ENCODE measurements at regions not wholly inside any gene's neighbourhood (a gene's known extent, or its start where the extent isn't known, plus 50 kb on each side); places are given as distances from the start of the nearest gene placed in this dataset.

DNA sequence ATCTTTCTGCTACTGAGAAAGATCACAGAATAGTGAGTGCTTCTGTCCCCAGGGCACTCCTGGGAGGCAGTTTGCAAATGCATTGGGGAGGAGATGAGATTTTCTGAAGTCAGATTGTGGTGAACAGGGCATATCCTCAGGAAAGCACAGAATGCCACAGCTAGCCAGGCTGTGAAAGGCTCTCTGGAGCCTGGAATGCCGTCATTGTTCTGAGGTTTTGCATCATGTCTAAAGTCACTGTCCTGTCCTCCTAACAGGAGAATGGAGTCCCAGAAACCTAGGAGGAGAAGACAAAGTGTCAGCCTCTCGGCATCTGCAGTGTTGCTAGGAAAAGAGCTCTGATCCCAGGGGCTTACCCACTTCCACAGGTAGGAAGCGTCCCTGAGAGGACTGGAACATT is 69.2 kb upstream of the IGFBP3 start:
- no peak for DNase-seq (ENCODE audit: low read depth in 2 of 2)

GRCh38 chr7:45988405-45989057 is 67.5 kb upstream of the IGFBP3 start:
- no peak for DNase-seq (ENCODE audit: low read depth in 2 of 2)

- no peak for DNase-seq (ENCODE audit: low read depth in 2 of 2)
These were observed 66.6 kb upstream of the IGFBP3 start for GRCh38 chr7:45987521-45988290.

DNA sequence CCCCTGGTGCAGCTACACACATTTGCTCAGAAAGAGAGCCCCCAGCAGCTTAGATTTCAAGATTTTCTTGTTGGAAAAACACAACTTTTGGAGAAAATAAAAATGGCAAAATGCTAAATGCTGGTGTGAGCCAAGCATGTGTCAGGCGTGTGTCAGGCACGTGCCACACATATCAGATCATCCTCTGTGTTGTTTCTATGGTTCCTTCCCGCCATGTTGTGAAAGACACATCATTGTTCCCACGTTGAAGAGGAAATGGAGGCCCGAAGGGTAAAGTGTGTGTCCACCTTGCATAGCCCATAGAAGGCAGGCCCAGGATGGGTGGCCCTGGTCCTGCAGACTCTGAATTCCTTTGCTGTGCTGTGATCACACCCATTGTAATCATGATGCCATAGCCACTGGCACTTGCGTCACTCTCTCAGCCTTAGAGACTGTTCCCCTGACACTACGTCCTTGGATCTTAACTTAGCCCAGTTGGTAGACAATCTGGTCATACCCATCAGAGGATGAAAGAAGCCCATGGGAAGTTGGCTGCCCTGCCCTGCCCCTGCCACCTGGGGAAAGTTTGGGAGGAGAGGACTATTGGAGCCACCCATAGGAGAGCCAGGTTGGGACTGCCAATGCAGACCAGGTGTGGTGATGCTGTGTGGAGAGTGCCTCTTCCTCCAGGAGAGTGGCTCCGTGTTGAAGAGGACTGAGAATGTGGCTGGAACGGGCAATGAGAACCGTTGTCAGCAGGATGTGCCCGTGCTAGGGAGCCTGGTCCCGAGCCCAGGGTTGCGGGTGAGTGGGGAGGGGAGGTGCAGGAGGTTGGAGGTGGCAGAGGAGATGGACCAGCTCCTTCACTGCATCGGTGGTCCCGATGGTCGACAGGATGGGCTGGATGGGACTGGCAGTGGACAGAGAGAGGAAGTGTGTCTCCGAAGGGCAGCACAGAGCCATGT is 65.6 kb upstream of the IGFBP3 start:
- DNase-seq (ENCODE audit: low read depth in 2 of 2), result no peak

GRCh38 chr7:45985902-45986301 is 64.8 kb upstream of the IGFBP3 start:
- peak; percentile 33 to 42 for DNase-seq (ENCODE audit: low read depth in 2 of 2)

DNA sequence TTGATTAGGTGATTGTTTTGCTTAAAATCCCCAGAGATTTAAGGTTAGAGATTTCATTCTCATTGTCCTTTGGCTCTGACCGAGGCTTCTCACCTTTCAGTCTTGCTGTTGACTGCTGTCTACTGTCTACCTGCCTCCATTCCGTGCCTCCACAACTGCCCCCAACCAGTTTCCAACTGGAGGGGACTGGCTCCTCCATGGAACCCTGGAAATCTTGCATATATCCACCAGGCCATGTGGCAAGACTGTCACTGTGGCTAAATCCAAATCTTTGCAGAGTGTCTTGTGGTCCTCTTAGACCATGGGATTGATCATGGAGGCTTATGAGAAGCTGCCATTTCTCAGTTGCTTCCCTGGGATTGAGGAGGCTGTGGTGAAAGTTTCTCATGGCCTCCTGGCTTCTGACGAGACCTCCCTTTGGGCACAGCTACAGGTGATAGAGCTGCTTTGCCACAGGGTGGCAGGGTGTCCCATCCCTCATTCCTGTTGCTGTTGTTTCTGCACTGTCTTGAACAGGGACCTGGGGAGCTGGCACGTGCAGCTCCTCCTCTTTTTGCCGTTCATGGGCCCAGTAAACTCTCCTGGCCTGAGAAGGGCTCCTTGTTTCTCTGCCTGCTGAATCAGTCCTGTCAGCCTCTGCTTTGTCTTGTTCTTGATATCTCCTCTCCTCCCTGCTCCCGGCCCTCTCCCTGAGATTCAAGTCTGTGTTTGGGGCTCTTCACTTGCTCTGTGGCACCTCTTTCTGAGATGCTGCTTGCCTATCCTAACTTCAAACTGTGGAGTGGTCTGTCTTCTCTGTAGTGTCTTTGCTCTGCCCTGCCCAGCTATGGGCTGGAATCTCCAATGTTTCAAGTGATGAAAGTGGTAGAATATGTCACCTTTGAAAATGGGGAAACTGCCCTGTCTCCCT is 63.6 kb upstream of the IGFBP3 start:
- DNase-seq (ENCODE audit: low read depth in 2 of 2), result no peak

DNA sequence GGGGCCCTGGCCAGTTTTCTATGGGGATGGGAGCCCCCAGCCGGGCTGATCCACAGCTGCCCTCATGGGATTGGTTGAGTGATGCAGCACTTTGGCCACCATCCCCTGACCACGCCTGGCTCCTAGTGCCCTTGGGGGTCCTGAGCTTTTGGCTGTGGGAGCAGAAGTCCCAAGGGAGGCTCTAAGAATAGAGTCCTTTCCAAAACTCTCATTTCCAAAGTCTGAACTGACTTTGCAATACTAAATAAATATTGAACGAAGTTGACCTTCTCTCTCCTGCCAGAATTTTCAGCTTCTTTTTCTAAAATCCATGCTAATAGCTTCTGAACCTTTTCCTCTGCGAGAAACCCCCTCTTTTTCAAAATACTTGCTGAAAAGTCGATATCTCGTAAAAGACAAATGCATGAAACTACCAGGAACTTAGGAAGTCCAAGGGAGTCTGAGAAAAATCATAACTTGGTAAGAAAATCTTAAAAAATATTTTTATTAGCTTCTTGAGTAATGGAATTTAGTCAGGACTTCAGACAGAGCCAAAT is 62.7 kb upstream of the IGFBP3 start:
- DNase-seq (ENCODE audit: low read depth in 2 of 2), result no peak

DNA sequence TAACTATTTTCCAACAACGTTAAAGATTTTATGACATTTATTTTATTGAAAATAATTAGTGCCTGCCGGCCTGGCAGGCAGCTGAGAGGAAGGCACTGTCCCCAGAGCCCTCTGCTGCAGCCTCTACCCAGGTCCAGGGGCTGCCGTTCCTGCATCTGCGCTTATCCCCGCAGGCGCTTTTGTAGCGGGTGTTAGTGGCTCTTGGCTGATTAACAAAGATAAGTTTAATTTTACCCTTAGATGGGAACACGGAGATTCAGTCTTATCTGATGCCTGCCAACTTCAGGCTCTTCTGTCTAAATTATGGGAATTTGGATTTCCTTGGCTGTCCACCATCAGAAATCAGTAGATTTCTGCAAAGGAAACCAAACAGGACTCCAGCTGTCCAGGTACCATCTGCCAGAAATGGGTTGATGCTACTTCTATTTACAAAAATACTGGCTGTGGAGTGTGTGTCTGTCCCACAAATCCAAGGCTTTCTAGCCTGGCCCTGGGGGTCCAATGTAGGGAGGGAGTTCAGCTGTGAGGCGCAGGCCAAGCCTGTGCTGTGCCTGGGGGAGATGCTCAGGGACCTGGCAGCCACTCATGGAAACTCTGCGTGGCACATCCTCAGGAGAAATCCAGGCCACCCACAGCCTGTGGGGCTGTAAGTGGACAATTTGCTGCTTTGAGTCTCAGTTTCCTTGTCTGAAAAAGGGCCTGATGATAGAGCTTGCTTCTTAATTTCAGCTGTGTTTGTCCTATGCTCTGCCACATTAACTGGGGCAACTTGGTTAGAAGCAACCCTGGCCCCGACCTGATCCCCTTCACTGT is 62.0 kb upstream of the IGFBP3 start:
- DNase-seq (ENCODE audit: low read depth in 2 of 2), result no peak

- no peak for DNase-seq (ENCODE audit: low read depth in 2 of 2)
These were observed 61.1 kb upstream of the IGFBP3 start for GRCh38 chr7:45982132-45982531.

GRCh38 chr7:45980973-45981372 is 59.9 kb upstream of the IGFBP3 start:
- DNase-seq (ENCODE audit: low read depth in 2 of 2), result no peak

DNA sequence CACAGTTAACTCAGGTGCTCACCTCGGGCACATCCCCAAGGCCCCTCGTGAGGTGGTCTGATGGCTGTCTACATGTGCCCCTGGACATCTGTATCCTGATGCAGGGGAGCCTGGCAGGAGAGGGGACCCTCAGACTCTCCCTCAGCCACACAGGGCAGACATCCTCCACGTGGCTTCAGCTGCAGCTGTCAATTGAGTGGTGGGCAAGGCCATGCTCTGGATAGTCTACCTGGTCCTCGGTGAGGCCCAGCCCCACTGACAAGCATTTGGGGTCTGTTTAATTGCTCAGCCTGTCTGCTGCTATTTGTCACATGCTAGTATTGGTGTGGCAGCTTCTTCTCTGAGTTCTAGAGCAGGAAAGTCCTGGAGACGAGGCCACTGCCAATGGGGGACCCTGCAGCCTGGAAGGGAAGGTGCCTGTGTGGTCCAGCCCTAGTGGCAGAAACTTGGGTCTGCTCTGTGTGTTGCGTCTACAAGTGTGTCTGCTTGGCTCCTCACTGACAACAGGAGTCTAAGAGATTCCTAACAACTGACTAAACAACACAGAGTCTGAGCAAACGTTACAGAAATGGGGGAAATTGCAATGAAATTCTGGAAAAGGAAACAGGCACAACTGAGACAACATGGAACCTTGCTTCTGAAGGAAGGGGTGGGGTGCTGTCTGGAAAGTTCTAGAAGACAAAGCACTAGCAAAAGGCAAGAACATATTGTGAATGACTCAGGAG is 59.3 kb upstream of the IGFBP3 start:
- no peak for DNase-seq (ENCODE audit: low read depth in 2 of 2)

DNA sequence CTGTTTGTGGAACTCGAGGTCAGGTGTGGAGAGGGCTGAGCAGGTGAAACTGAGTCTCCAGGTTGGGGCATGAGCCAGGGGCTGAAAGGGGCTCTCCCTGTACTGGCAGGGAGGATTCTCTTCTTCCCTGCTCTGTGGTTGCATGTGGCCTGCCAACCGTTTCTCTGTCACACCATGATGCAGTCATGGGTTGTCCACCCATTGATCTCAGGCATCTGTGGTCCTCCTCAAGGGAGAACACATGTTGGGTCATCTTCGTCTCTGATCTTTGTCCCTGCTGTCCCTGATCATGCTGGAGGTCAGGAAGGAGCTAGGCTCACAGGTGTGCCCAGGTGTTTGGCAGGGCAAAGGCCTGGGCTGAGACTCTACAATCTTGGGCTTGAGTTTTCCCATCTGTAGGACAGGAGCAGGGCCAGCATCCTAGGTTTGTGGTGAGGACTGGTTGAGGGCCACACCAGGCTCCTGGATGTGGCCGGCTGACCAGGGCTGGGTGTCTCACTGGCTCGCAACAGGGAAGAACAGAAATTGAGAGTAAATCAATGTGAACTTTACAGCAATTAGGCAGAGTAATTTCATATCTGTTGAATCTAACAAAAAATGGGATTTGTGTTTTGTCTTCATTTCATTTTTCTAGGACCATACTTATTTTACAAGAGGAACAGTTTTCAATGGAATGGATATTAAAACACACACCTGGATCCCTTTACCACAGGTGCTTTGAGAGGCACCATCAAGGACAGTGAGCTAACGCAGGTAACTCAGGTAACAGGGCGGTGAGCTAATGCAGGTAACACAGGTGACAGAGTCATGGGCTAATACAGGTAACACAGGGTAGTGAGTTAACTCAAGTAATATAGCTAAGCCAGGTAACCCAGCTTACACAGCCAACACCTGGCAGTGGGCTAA is 58.5 kb upstream of the IGFBP3 start:
- DNase-seq (ENCODE audit: low read depth in 2 of 2), result no peak

GRCh38 chr7:45978731-45979211 is 57.7 kb upstream of the IGFBP3 start:
- DNase-seq (ENCODE audit: low read depth in 2 of 2), result no peak

GRCh38 chr7:45978010-45978681 is 57.1 kb upstream of the IGFBP3 start:
- peak; percentile 89 to 90 for DNase-seq (ENCODE audit: low read depth in 2 of 2)

- no peak for DNase-seq (ENCODE audit: low read depth in 2 of 2)
These were observed 56.2 kb upstream of the IGFBP3 start for GRCh38 chr7:45977256-45977780.

DNA sequence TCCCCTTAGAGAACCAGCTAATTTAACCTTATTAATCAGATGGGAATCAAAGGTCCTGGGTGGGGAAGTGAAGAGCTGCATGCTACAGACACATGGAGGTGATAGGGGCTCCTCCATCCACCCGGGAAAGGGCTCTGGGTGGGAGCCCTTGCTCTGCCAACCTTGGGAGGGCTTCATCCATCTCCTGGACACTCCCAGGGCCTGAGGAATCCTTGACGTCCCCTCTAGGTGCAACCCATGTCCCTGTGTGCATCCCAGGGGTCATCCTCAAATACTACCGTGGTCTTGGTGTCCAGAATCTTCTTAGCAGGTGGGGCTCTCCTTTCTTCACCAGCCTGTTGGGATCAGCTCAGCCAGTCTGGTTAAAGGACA is 55.4 kb upstream of the IGFBP3 start:
- no peak for DNase-seq (ENCODE audit: low read depth in 2 of 2)

DNA sequence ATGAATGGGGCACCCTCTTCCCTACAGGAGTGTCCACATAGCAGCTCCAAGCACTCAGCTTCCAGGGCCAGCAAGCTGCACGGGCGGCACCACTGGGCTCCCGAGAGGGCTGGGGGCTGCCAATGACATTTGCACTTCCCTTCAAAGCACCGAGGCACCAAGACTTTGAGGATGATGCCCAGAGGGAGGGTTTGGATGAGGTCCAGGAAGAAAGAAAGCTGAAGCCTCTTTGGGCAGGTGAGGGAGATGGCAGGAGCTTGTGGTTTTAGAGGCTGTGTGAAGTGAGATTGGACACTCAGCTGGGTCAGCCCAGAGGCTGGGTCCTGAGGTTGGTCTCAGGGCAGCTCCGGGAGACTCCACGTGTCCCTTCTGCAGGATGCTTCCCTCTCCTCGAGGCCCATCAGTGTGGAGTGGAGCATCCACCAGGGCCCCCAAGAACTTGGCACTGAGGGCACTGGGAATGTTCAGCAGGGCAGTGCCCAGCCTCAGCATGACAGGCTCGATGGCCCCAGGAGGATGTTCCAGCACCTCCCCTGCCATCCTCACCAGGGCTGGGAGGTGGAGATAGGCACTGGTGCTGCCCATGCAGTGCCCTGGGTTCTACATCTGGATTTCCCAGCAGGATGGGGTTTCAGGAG is 54.9 kb upstream of the IGFBP3 start:
- no peak for DNase-seq (ENCODE audit: low read depth in 2 of 2)
